NT2/D1 (cell line): ENCODE measurements at regions not wholly inside any gene's neighbourhood (a gene's known extent, or its start where the extent isn't known, plus 50 kb on each side); places are given as distances from the start of the nearest gene placed in this dataset.

Experiments used
- YY1 ChIP-seq: IDR thresholded peaks from 2 replicates; pipeline ENCODE4 v1.6.1; 2011; ENCODE audit not compliant: insufficient read length, insufficient read depth
- ZNF274 ChIP-seq: IDR thresholded peaks from 2 replicates; pipeline ENCODE4 v1.6.1; 2011; ENCODE audit warnings: mild to moderate bottlenecking, low read depth, low read length

DNA sequence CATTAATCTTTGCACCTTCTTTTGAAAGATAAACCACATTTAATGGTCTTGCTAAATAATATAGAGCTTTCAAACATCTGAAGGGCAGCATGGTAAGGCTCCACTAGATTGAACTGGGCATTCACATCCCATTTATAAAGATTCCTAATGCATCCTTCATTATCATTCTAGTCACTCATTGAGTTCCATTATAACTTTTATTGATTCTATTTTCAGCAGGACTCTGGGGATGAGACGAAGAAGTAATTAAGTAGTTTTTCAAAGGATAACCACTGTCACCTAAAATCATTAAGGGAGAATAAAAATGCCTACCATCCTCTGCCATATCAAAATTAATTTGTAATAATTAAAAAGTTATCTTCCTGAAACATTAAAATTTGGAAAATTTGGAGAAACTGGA is 60.2 kb upstream of the CTNNA2 start:
- TF ChIP-seq YY1 (no peak), ZNF274 (no peak)
